OCI-LY1 (cell line): ENCODE measurements at regions not wholly inside any gene's neighbourhood (a gene's known extent, or its start where the extent isn't known, plus 50 kb on each side); places are given as distances from the start of the nearest gene placed in this dataset.

Experiments
- EZH2 ChIP-seq: fragments of 200-600 bp; sonication (generic), shearing (Covaris generic); IDR thresholded peaks from 2 replicates; pipeline ENCODE4 v1.8.0; 2017; ENCODE audit warnings: borderline replicate concordance, mixed run types, mild to moderate bottlenecking, antibody characterized with exemption, low read length, moderate library complexity, mixed read lengths
- TF ChIP-seq, protein P1 (sequence below): fragments of 200-600 bp; sonication (generic), shearing (Covaris generic); IDR thresholded peaks from 2 replicates; pipeline ENCODE4 v1.5.1; 2017; ENCODE audit warnings: mild to moderate bottlenecking, antibody characterized with exemption, low read length, moderate library complexity, mixed read lengths

GRCh38 chr9:80518441-80518840 lies 946.7 kb downstream of the TLE4 start:
- TF ChIP-seq, protein P1, sequence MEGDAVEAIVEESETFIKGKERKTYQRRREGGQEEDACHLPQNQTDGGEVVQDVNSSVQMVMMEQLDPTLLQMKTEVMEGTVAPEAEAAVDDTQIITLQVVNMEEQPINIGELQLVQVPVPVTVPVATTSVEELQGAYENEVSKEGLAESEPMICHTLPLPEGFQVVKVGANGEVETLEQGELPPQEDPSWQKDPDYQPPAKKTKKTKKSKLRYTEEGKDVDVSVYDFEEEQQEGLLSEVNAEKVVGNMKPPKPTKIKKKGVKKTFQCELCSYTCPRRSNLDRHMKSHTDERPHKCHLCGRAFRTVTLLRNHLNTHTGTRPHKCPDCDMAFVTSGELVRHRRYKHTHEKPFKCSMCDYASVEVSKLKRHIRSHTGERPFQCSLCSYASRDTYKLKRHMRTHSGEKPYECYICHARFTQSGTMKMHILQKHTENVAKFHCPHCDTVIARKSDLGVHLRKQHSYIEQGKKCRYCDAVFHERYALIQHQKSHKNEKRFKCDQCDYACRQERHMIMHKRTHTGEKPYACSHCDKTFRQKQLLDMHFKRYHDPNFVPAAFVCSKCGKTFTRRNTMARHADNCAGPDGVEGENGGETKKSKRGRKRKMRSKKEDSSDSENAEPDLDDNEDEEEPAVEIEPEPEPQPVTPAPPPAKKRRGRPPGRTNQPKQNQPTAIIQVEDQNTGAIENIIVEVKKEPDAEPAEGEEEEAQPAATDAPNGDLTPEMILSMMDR, result no peak
- TF ChIP-seq EZH2, result no peak
